IPS DF 19.7 (cell line): ENCODE measurements at regions not wholly inside any gene's neighbourhood (a gene's known extent, or its start where the extent isn't known, plus 50 kb on each side); places are given as distances from the start of the nearest gene placed in this dataset.
"Not testable (repeated sequence)": the region's sequence is repeated elsewhere in the genome, so short reads cannot be mapped to it uniquely, and the experiment has no call there.

Experiments used
- DNase-seq: peaks from one replicate; pipeline ENCODE4 v3.0.0-alpha.2; 2013; ENCODE audit warnings: low read depth, low spot score

GRCh38 chr7:150101282-150101681 is 221.9 kb upstream of the LRRC61 start:
- DNase-seq = not testable (repeated sequence)

- not testable (repeated sequence) for DNase-seq
Observed at GRCh38 chr7:150107283-150107682, 215.9 kb upstream of the LRRC61 start.

- DNase-seq = not testable (repeated sequence)
Observed at GRCh38 chr7:150110375-150110820, 212.8 kb upstream of the LRRC61 start.

- not testable (repeated sequence) for DNase-seq
Observed at GRCh38 chr7:150110882-150111281, 212.3 kb upstream of the LRRC61 start.

- DNase-seq = not testable (repeated sequence)
Observed at GRCh38 chr7:150111373-150112139, 211.6 kb upstream of the LRRC61 start.

- not testable (repeated sequence) for DNase-seq
Observed at GRCh38 chr7:150113301-150113700, 209.9 kb upstream of the LRRC61 start.

- DNase-seq = not testable (repeated sequence)
Observed at GRCh38 chr7:150114591-150114990, 208.6 kb upstream of the LRRC61 start.

- not testable (repeated sequence) for DNase-seq
Observed at GRCh38 chr7:150119966-150120365, 203.2 kb upstream of the LRRC61 start.

GRCh38 chr7:150125831-150126230 is 197.3 kb upstream of the LRRC61 start:
- not testable (repeated sequence) for DNase-seq

- not testable (repeated sequence) for DNase-seq
Observed at GRCh38 chr7:150134451-150134850, 188.7 kb upstream of the LRRC61 start.

- DNase-seq = not testable (repeated sequence)
Observed at GRCh38 chr7:150135620-150136190, 187.4 kb upstream of the LRRC61 start.

GRCh38 chr7:150139840-150140239 is 183.3 kb upstream of the LRRC61 start:
- not testable (repeated sequence) for DNase-seq

- DNase-seq = not testable (repeated sequence)
Observed at GRCh38 chr7:150141525-150142345, 181.4 kb upstream of the LRRC61 start.

GRCh38 chr7:150146124-150146523 is 177.0 kb upstream of the LRRC61 start:
- DNase-seq = not testable (repeated sequence)

GRCh38 chr7:150147524-150147923 is 175.6 kb upstream of the LRRC61 start:
- DNase-seq = not testable (repeated sequence)

GRCh38 chr7:150156015-150156414 is 167.1 kb upstream of the LRRC61 start:
- not testable (repeated sequence) for DNase-seq

- not testable (repeated sequence) for DNase-seq
Observed at GRCh38 chr7:150158696-150159095, 164.5 kb upstream of the LRRC61 start.

GRCh38 chr7:150169515-150169914 is 153.6 kb upstream of the LRRC61 start:
- DNase-seq = not testable (repeated sequence)

GRCh38 chr7:150169943-150170490 is 153.1 kb upstream of the LRRC61 start:
- not testable (repeated sequence) for DNase-seq

- not testable (repeated sequence) for DNase-seq
Observed at GRCh38 chr7:150183602-150184001, 139.6 kb upstream of the LRRC61 start.

GRCh38 chr7:150189963-150190362 is 133.2 kb upstream of the LRRC61 start:
- DNase-seq = not testable (repeated sequence)

GRCh38 chr7:150192541-150192940 is 130.6 kb upstream of the LRRC61 start:
- DNase-seq = not testable (repeated sequence)
